Endothelial cell of umbilical vein (primary cell): ENCODE measurements at regions not wholly inside any gene's neighbourhood (a gene's known extent, or its start where the extent isn't known, plus 50 kb on each side); places are given as distances from the start of the nearest gene placed in this dataset.

Experiments
- BruUV-seq: library from RNA; stranded (reverse); fragments of 400-500 nt; replicated peaks from 2 replicates; lab custom pipeline; 2021; lab: Mats Ljungman, UMichigan
- CTCF ChIA-PET: fragments of 300-600, 350-600 bp; sonication (Branson Sonifier 250); formaldehyde crosslinking; loops from one replicate; lab custom pipeline; 2021; ENCODE audit warnings: antibody characterized with exemption, inconsistent platforms; lab: Charles Lee
- POLR2A ChIA-PET: fragments of 300-600, 350-600 bp; sonication (Branson Sonifier 250); formaldehyde crosslinking; loops from one replicate; lab custom pipeline; 2021; ENCODE audit warnings: antibody characterized with exemption, inconsistent platforms; lab: Charles Lee
- DNase-seq: peaks from one replicate; pipeline ENCODE4 v3.0.0-alpha.2; 2011; ENCODE audit warnings: low read depth, low spot score
- FAIRE-seq: peaks from 2 replicates; lab custom pipeline; 2011; peaks lifted over from hg19 to GRCh38; lab: Jason Lieb, UNC
- H2AFZ ChIP-seq: 2 replicates; pipeline ENCODE4 v1.6.0; 2012; ENCODE audit warnings: low read depth, low read length, control low read depth, inconsistent platforms
- H3K27ac ChIP-seq: 2 replicates; pipeline ENCODE4 v1.5.1; 2011; ENCODE audit warnings: low read depth, mild to moderate bottlenecking, control low read depth, low read length, moderate library complexity; ENCODE audit not compliant: insufficient read depth
- H3K27me3 ChIP-seq, 2 experiments: 2 replicates each; pipeline versions ENCODE4 v1.6.0 to v1.6.1; 2011; ENCODE audit warnings: low read length in 2 of 2, mixed read lengths in 1 of 2; ENCODE audit not compliant: control insufficient read depth in 2 of 2, insufficient read depth in 2 of 2
- H3K36me3 ChIP-seq, 2 experiments: 2 replicates in 1 of 2; 3 replicates in 1 of 2; pipeline ENCODE4 v1.5.1; 2011; ENCODE audit warnings: low read length in 2 of 2, mild to moderate bottlenecking in 1 of 2, moderate library complexity in 1 of 2; ENCODE audit not compliant: control insufficient read depth in 2 of 2, insufficient read depth in 2 of 2; ENCODE audit errors: extremely low read depth in 1 of 2
- H3K4me1 ChIP-seq: 3 replicates; pipeline ENCODE4 v1.5.1; 2011; ENCODE audit warnings: mild to moderate bottlenecking, low read length; ENCODE audit not compliant: control insufficient read depth, insufficient read depth; ENCODE audit errors: extremely low read depth
- H3K4me2 ChIP-seq: 2 replicates; pipeline ENCODE4 v1.6.1; 2011; ENCODE audit warnings: low read length, control low read depth, mixed read lengths; ENCODE audit not compliant: insufficient read depth
- H3K4me3 ChIP-seq, 3 experiments: fragments of 200-600 bp in 1 of 3; sonication (generic), shearing (Covaris generic) in 1 of 3; replicated peaks in 1 of 3; 2 replicates each; pipeline ENCODE4 v1.5.1; 2011 to 2016; ENCODE audit warnings: control low read depth in 3 of 3, low read length in 3 of 3, mild to moderate bottlenecking in 2 of 3, inconsistent platforms in 1 of 3, low read depth in 1 of 3, moderate library complexity in 1 of 3; ENCODE audit not compliant: insufficient read depth in 1 of 3
- H3K79me2 ChIP-seq: 2 replicates; pipeline ENCODE4 v1.6.0; 2012; ENCODE audit warnings: low read length, inconsistent platforms; ENCODE audit not compliant: control insufficient read depth, insufficient read depth
- H3K9ac ChIP-seq: replicated peaks from 2 replicates; pipeline ENCODE3; 2011; ENCODE audit warnings: low read length, control low read depth; ENCODE audit not compliant: insufficient read depth; ENCODE audit errors: extremely low read depth
- H3K9me1 ChIP-seq: replicated peaks from 3 replicates; pipeline ENCODE4 v1.6.0; 2011; ENCODE audit warnings: mild to moderate bottlenecking, low read length; ENCODE audit not compliant: control insufficient read depth, insufficient read depth; ENCODE audit errors: extremely low read depth
- H3K9me3 ChIP-seq: replicated peaks from 2 replicates; pipeline ENCODE4 v1.5.1; 2012; ENCODE audit warnings: low read length, inconsistent platforms; ENCODE audit not compliant: control insufficient read depth, insufficient read depth
- H4K20me1 ChIP-seq: replicated peaks from 2 replicates; pipeline ENCODE3; 2011; ENCODE audit warnings: mild to moderate bottlenecking, low read length; ENCODE audit not compliant: control insufficient read depth, insufficient read depth; ENCODE audit errors: extremely low read depth
- EZH2 ChIP-seq: IDR thresholded peaks from 2 replicates; pipeline ENCODE4 v1.6.1; 2012; ENCODE audit warnings: borderline replicate concordance, low read depth, mild to moderate bottlenecking, moderate library complexity, low read length, inconsistent platforms; ENCODE audit not compliant: severe bottlenecking
- FOS ChIP-seq: IDR thresholded peaks from 2 replicates; pipeline ENCODE4 v1.6.1; 2011; ENCODE audit warnings: mild to moderate bottlenecking, low read length, moderate library complexity, borderline replicate concordance; ENCODE audit not compliant: insufficient read depth
- GATA2 ChIP-seq: IDR thresholded peaks from 2 replicates; pipeline ENCODE4 v1.7.0; 2011; ENCODE audit warnings: low read depth, mild to moderate bottlenecking, moderate library complexity, mixed read lengths, low read length; ENCODE audit not compliant: insufficient read length, insufficient read depth
- JUN ChIP-seq: IDR thresholded peaks from 2 replicates; pipeline ENCODE4 v1.6.1; 2011; ENCODE audit warnings: borderline replicate concordance, low read depth; ENCODE audit not compliant: insufficient read length, insufficient read depth
- MYC ChIP-seq: IDR thresholded peaks from one replicate; pipeline ENCODE4 v1.6.1; 2011; ENCODE audit warnings: mild to moderate bottlenecking, low read depth, low read length
- POLR2A ChIP-seq: IDR thresholded peaks from 2 replicates; pipeline ENCODE4 v1.6.1; 2012; ENCODE audit warnings: low read depth, mild to moderate bottlenecking, control low read depth, low read length
- POLR2AphosphoS5 ChIP-seq: IDR thresholded peaks from 2 replicates; pipeline ENCODE4 v1.6.1; 2012; ENCODE audit warnings: low read depth, mild to moderate bottlenecking, control low read depth, low read length, moderate library complexity; ENCODE audit not compliant: insufficient read depth
- dilution Hi-C: fragments of 300-500 bp; cut with MboI; formaldehyde crosslinking; loops from one replicate; pipeline ENCODE4 v1.15.0; 2019; ENCODE audit warnings: low sequenced_read_pairs; ENCODE audit not compliant: extremely low pct_ligation_motif_present
- intact Hi-C: fragments of 100-400 bp; cut with micrococcal nuclease; formaldehyde crosslinking; loops from one replicate; pipeline ENCODE4 v1.10.0; 2022
- TF ChIP-seq, protein P1 (sequence below), 2 donors: IDR thresholded peaks; 1 replicate in 1 of 2; 2 replicates in 1 of 2; pipeline ENCODE4 v1.5.1; 2011; ENCODE audit warnings: low read length in 2 of 2, mild to moderate bottlenecking in 2 of 2, moderate library complexity in 2 of 2, control low read depth in 1 of 2, inconsistent platforms in 1 of 2, low read depth in 1 of 2; ENCODE audit not compliant: insufficient read depth in 1 of 2; ENCODE audit errors: extremely low read depth in 1 of 2
- TF ChIP-seq, protein P2 (sequence below): IDR thresholded peaks from 2 replicates; pipeline ENCODE4 v1.6.1; 2011; ENCODE audit not compliant: insufficient read depth, insufficient read length

DNA sequence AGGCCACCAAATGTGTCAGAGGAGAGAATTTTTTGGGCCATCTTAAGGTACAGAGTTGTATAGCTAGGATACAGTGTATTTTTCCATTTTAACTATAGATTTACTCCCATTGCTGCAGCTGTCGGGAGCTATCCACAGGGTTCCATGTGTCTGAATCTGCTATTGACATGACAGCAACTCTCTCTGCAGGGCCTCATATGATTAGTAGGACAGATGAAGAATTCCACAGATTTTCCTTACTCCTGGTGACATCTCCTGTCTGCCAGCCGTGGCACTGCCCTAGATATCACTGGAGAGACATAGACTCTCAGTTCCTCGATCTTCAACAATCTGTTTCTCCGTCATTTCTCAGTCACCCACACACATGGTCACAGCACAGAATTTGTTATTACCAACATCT, 86.5 kb downstream of the SPCS3 start:
- no peaks in the 10 kb centered on the region for H4K20me1 ChIP-seq
- intact Hi-C loops, result no loop called here
- H3K36me3 ChIP-seq, result no peaks in the 10 kb centered on the region
- H3K4me3 ChIP-seq, result no peak overlapping the region
- no peak for FAIRE-seq
- H3K9me3 ChIP-seq, result no peaks in the 10 kb centered on the region
- TF ChIP-seq EZH2, result no peak
- TF ChIP-seq FOS, result no peak
- TF ChIP-seq, protein P1, sequence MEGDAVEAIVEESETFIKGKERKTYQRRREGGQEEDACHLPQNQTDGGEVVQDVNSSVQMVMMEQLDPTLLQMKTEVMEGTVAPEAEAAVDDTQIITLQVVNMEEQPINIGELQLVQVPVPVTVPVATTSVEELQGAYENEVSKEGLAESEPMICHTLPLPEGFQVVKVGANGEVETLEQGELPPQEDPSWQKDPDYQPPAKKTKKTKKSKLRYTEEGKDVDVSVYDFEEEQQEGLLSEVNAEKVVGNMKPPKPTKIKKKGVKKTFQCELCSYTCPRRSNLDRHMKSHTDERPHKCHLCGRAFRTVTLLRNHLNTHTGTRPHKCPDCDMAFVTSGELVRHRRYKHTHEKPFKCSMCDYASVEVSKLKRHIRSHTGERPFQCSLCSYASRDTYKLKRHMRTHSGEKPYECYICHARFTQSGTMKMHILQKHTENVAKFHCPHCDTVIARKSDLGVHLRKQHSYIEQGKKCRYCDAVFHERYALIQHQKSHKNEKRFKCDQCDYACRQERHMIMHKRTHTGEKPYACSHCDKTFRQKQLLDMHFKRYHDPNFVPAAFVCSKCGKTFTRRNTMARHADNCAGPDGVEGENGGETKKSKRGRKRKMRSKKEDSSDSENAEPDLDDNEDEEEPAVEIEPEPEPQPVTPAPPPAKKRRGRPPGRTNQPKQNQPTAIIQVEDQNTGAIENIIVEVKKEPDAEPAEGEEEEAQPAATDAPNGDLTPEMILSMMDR (IDR thresholded peaks at IDR 0.05; ENCODE audit: extremely low read depth in 1 of 2, insufficient read depth in 1 of 2, low read depth in 1 of 2, low read length in 2 of 2), result no peak
- TF ChIP-seq GATA2, result no peak
- no peak for TF ChIP-seq MYC
- TF ChIP-seq, protein P2, sequence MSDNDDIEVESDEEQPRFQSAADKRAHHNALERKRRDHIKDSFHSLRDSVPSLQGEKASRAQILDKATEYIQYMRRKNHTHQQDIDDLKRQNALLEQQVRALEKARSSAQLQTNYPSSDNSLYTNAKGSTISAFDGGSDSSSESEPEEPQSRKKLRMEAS, result no peak
- no peak for TF ChIP-seq POLR2AphosphoS5
- no peak for TF ChIP-seq POLR2A
- TF ChIP-seq JUN, result no peak
- ChIA-PET CTCF (no interaction called here), POLR2A (no interaction called here)
- dilution Hi-C loops, result no loop called here
- H3K79me2 ChIP-seq, result no peaks in the 10 kb centered on the region
- no peak overlapping the region for H3K9ac ChIP-seq
- H3K4me1 ChIP-seq, result no peaks in the 10 kb centered on the region
- no peak overlapping the region for H2AFZ ChIP-seq
- no peak overlapping the region for H3K4me2 ChIP-seq
- peaks cover 14 to 33% of the 10 kb centered on the region in 2 experiments for H3K27me3 ChIP-seq
- no peak overlapping the region for H3K27ac ChIP-seq
- DNase-seq, result no peak
- H3K9me1 ChIP-seq, result no peaks in the 10 kb centered on the region
- no TSS peak for BruUV-seq
